GM13977 (cell line): ENCODE measurements at regions not wholly inside any gene's neighbourhood (a gene's known extent, or its start where the extent isn't known, plus 50 kb on each side); places are given as distances from the start of the nearest gene placed in this dataset.

ENCODE experiments used
- DNase-seq: peaks from one replicate; pipeline ENCODE4 v3.0.0; 2012; ENCODE audit warnings: low spot score
- CTCF ChIP-seq: IDR thresholded peaks from 2 replicates; pipeline ENCODE4 v1.5.1; 2012; ENCODE audit warnings: mild to moderate bottlenecking, control low read depth; ENCODE audit not compliant: insufficient read depth; ENCODE audit errors: extremely low read depth, missing control alignments
- in situ Hi-C: fragments of 300-500 bp; cut with MboI; formaldehyde crosslinking; loops from one replicate; pipeline ENCODE4 v1.12.0; 2022; ENCODE audit warnings: low sequenced_read_pairs, low pct_unique_long_range_greater_than_20kb, mixed read lengths, inconsistent platforms; ENCODE audit not compliant: unreplicated experiment

- in situ Hi-C loops, result no loop called here
Observed at GRCh38 chr4:136186650-136187049, 1345.6 kb downstream of the PCDH18 start.

GRCh38 chr4:136183513-136183912 is 1348.8 kb downstream of the PCDH18 start:
- DNase-seq, result no peak
- peak; percentile 13 for TF ChIP-seq CTCF
- in situ Hi-C loops, result no loop called here

More at GRCh38 chr4:136186650-136187049, 1345.6 kb downstream of the PCDH18 start:
- TF ChIP-seq CTCF, result no peak
- no peak for DNase-seq

- in situ Hi-C loops, result no loop called here
- TF ChIP-seq CTCF, result no peak
- DNase-seq, result no peak
Observed at GRCh38 chr4:136156947-136157346, 1375.3 kb downstream of the PCDH18 start.

GRCh38 chr4:136150046-136150445 is 1382.2 kb downstream of the PCDH18 start:
- DNase-seq, result no peak
- in situ Hi-C loops, result no loop called here
- no peak for TF ChIP-seq CTCF

- in situ Hi-C loops, result no loop called here
- TF ChIP-seq CTCF, result no peak
- DNase-seq, result no peak
Observed at GRCh38 chr4:136136601-136137000, 1395.7 kb downstream of the PCDH18 start.

- DNase-seq, result no peak
- in situ Hi-C loops, result no loop called here
- TF ChIP-seq CTCF, result no peak
Observed at GRCh38 chr4:136124251-136124745, 1408.0 kb downstream of the PCDH18 start.

- in situ Hi-C loops, result no loop called here
- no peak for TF ChIP-seq CTCF
- DNase-seq, result no peak
Observed at GRCh38 chr4:136121426-136121825, 1410.9 kb downstream of the PCDH18 start.
